GM19043 (cell line): ENCODE measurements at regions not wholly inside any gene's neighbourhood (a gene's known extent, or its start where the extent isn't known, plus 50 kb on each side); places are given as distances from the start of the nearest gene placed in this dataset.

Source experiments
- ATAC-seq: cut with Tn5 transposase; IDR thresholded peaks from one replicate; pipeline ENCODE4 v1.9.1; 2021; ENCODE audit warnings: low read depth; ENCODE audit not compliant: unreplicated experiment

DNA sequence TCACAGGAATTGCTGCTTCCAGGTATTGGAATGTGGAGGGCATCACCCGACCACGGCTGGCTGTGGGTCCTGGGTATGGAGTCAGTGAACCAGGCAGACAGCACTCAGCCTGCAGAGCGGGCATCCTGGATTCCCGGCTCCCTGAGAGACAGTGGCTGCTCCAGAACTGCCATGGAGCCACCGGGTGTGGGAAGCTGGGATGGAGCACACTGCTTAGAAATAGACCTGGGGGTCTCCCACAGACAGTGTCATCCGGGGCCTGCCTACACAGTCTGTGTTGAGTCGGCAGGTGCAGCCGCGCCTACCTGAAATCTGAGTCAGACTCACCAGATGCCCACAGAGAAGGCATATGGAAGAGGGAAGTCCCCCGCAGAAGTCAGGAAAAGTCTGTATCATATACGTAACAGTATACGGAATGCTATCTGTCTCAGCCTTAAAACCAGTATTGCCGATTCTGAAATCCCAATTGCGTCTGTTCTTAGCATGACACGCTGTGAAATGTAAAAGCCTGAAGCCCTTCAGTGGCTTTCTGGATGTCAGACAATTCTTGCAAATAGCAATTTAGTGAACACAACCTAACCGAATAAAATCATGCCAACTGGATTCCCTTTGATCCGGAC lies 509.7 kb upstream of the MYT1L start:
- ATAC-seq = no peak

DNA sequence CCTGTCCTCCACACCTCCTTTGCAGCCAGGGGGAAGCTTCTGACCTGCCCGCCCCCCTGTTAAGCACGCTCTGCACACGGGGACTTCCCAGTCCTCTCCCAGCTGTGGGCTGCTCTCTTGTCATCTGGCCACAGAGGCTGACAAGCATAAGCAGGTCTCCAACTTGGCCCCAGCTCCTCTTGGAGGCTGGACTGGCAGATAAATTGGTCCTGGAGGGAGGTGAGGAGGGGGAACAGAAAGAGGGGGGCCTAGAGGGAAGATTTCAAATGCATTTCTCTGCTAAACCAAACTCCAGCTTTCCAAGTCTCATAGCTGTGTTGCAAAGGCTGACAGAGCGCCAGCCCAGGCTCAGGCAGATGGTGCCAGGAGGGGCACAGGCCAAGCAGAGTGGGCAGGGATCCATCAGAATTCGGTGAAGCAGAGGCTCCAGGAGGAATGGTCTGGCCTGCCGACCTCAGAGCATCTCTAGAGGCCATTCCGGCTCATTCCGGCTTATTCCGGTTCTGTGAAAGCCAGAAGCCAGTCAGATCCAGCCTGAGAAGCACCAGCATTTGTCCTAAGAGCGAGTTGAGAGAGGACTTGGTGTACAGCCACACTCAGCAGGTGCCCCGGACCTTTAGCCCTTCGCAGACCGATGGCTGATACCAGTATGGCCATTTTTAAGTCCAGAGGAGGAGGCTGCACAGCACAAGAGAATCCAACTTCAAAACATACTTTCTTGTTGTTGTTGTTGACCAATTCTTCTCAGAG lies 508.9 kb upstream of the MYT1L start:
- no peak for ATAC-seq

DNA sequence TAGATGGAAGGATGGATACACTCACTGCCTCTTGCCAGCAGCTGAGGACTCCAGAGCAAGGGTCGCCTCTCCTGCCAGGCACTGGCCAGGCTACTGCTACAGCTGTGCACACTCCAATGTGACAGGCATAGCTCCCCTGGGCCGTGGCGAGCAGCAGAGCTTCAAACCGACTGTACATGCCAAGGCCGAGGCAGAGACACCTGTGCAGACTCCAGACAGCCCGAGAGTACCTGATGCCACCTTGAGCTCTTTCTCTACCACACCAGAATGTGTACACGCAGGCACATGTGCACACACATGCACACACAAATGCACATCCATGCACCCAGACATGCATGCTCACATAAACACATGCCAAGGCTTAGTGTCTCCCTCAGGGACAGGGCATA lies 508.3 kb upstream of the MYT1L start:
- ATAC-seq = no peak

DNA sequence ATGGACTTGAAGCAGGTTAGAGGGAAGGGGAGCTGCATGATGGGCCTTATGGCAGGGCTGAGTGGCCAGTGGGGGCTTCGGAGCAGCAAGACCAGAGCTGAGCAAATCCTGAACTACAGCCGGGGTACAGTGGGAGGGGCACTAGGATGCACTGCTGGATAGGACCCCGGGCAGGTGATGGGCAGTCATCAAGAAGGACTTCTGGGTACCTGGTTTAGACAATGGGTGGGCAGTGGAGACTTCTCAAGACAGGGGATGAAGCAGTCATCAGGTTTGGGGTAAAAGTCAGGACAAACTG lies 507.4 kb upstream of the MYT1L start:
- no peak for ATAC-seq

DNA sequence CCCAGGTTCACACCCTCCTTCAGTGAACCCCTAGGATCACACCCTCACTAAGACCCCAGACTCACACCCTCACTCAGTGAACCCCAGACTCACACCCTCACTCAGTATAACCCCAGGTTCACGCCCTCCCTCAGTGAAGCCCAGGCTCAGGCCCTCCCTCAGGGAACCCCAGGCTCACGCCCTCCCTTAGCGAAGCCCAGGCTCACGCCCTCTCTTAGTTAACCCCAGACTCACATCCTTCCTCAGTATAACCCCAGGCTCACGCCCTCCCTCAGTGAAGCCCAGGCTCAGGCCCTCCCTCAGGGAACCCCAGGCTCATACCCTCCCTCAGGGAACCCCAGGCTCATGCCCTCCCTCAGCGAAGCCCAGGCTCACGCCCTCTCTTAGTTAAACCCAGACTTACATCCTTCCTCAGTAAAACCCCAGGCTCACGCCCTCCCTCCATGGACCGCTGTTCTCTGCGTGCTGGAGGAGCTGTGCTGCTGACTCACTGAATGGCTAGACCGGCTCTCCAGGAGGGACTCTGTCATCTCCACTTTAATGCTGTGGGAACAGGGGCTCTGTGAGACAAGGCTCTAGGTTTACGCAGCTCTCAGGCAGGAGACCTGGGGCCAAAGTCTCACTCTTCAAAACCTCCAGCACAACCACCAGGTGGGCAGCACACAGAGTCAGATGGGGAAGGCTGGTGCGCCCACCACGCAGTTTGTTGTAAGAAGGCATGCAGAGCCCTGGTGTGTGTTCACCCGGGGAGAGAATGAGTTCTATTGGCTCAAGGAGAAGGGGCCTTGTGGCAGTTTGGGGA lies 506.9 kb upstream of the MYT1L start:
- ATAC-seq = no peak

DNA sequence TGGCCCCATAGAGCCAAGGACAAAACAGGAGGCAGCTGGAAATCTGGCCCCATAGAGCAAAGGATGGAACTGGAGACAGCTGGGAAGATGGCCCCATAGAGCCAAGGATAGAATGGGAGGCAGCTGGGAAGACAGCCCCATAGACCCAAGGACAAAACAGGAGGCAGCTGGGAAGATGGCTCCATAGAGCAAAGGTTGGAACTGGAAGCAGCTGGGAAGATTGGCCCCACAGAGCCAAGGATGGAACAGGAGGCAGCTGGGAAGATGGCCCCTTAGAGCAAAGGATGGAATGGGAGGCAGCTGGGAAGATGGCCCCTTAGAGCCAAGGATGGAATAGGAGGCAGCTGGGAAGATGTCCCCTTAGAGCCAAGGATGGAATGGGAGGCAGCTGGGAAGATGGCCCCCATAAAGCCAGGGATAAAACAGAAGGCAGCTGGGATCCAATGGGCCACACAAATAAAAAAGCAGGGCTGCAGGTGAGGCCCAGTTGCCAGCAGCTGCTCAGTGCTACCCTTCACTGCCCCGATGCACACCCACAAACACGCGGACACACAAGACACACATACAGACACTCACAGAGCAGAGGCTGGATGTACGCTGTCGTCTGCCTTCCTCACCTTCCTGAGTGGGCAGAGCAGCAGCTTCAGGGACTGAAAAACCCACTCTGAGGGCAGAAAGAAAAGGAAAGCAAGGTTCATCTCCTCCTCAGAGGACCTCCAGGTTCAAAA lies 505.4 kb upstream of the MYT1L start:
- no peak for ATAC-seq

DNA sequence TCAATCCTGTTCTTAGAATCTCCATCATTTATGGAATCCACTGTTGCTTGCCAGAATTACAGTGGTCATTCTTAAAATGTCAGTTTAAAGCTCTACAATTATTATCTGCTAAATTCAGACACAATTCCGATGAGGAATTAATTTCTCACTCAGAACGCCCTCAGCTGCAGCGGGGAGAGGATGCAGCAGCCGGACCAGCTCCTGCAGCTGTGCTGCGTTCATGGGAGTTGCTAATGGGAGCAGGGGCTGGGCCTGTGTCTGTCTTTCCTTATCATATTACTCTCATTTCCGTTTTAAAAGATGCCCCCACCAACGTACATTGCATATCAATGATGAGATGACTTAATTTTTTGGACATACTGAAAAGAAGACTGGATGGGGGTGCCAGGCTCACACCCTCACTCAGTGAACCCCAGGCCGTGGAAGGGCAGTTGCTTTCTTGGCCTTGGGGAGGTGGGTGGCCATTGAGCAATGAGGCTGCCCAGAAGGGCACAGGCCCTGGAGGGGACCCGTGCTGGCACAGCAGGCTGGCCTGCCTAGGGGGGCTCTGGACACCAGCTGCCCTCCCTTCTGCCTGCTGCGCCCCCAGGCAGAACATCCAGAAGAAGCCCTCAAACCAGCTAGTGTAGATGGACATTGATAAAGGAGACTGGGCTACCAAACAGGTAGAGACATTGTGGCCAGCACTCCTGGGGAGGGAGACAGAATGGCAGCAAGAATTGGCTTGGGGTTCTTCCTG lies 503.6 kb upstream of the MYT1L start:
- no peak for ATAC-seq

DNA sequence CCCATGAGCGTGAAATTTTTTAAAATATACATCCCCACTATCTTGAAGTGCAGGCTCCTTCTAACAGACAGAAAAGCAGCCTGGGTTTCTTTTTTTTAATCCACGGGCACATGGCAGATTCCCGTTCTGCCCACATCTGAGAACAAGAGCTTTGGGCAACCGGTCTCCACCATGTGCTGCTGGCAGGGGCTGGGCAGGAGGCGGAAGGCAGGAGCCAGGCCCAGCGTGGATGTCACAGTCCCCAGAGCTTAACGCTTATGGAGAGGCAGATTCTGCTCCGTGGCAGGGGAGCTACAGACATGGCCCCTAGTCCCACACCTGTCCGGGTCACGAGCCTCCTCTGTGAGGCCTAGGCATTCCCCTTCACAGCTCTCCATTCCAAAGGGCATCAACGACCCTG lies 503.0 kb upstream of the MYT1L start:
- ATAC-seq = no peak

DNA sequence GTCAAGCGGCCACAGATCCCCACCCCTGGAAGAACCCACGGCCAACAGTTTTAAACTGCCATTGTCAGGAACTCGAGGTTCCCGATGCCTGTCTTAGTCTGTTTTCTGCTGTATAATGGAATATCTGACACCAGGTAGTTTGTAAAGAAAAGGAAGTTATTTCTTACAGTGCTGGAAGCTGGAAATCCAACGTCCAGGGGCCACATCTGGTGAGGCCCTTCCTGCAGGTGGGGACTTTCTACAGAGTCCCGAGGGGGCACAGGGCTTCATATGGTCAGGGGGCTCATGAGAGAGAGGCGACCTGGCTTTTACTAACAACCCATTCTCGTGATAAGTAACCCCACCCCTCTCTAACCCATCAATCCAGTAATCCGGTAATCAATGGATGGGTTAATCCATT lies 501.6 kb upstream of the MYT1L start:
- ATAC-seq = no peak

DNA sequence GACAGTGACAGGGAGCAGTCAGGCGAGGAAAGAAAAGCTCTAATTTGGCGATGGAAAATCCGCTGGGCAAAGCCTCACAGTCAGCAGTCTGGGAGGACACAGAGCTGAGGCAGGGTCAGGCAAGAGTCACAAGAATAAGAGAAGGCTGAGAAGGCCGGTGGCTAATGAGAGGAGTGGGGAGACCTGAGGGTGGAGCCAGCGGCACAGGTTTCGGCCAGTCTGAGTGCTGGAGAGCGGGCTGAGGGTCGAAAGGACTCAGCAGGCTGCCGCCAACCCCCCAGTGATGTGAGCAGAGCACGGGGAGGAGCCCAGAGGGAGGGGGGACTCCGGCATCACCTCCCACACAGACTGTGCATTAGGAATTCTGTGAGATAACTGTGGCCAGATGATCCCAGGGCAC lies 500.6 kb upstream of the MYT1L start:
- ATAC-seq = no peak

DNA sequence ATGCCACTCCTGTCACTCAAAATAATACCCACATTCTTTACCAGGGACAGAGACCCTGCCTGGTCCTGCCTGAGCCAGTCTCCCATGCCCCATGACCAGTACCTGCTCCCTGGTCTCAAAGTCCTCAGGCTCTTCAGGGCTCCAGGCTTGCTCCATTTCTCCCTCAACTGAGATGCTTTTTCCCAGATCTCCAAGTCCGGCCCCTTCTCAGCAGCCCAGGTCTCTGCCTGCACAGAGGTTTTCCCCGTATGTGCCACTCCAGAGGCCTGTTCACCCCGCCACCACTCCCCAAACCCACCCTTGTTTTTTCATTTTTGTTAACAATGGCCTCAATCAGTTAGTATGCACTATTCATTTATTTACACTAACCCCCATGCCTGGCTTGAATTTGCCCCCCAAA lies 499.5 kb upstream of the MYT1L start:
- no peak for ATAC-seq

DNA sequence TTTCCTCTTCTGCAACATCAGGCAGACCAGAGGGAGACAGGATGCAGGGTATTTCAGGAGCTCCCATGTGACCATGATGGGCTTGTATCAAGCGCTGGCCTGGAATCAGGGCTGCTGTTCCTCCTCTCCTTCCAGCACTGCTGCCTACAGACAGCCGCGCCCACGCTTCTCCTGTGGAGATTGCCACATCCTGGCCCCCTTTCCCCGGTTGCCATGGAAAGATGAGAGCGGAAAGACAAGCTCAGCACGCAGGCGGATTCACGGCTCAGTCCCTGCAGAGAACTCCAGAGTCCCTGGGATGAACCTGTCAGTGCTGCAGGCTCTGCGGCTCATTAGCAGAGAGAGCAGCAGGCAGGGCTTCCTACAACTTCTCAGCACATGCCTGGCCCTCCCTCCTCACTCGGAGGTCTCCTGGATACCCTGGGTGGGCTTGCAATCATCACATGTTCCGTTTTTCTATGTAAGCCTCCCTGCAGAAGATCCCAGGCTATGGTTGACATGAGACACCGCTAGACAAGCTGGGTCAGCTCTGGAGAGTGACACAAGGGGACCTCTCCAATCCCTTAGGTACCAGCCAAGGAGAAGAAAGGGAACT lies 497.8 kb upstream of the MYT1L start:
- no peak for ATAC-seq

DNA sequence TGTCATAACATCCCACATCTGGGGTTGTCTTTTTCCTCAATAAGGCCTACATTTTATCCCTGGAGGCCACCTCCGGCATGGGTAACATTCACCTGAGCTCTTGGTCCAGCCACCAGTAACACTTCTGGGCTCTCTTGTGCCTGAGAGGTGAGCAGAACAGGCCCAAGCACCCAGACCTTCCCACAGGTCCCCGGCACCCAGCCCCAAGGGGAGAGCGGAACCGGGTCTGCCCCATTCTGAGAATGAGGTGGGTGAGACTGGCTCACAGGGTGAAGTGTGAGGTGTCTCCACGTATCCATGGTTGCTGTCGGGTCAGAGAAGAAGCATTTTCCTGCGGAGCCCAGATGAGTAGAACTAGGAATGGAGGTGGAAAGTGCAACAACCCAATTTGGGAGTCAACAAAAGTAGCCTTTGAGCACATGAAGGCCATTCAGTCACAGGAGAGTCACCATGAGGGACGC lies 496.7 kb upstream of the MYT1L start:
- no peak for ATAC-seq

DNA sequence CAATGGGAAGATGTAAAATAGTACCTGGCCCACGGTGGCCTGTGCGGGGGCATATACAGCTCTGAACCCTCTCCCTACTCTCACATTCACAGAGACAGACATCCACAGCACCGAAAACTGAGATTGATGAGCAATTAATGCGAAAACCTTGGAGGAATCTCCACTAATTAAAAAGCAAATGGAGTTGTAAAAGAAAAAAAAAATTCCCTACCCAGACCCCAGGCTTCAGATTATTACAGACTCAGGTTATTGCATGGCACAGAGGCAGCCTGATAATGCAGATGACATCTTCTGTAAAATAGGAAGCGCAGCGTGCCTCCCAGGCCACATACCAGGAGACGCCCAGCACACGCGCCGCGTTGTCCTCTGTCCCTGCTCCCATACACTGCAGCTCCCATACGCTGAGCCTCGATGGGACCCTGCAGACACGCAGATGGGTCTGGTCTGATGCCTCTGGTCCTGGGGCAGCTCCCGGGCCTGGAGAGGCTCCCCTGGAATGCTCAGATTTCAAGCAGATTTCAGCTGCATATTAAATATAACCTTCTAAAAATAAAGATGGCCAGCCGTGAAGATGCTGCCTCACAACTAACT lies 496.1 kb upstream of the MYT1L start:
- no peak for ATAC-seq

DNA sequence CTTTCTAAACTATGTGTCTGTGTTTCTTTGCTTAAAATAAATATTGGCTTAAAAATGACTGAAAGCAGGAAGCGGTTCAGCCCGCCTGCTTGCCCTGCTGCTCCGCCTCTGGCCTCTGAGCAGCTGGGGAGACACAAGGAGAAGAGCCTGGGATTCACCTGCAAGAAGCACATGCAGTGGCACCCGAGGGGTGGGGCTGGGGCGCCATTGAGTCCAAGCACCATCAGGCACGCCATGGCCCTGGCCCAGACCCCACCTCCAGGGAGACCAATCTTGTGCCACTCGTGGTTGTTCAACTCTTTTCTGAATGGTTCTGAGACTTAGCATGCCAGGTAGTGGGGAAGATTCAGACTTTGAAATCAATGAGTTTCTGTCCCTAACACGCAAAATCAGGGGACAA lies 495.5 kb upstream of the MYT1L start:
- no peak for ATAC-seq

DNA sequence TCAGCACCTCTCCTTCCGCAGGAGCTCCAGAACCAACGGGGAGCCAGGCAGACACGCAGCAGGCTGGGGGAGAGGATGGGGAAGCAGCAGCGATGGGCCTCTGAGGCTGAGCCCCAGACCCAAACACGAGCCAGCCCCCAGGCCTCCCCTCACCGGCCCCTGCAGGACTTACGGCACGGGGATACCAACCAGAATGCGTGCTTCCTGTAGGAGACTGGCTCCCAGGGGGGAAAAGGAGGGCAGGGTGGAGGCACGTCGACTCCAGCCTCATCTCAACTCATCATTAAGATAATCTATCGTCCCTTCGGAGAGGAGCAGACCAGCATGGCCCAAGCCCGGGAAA lies 495.1 kb upstream of the MYT1L start:
- no peak for ATAC-seq

DNA sequence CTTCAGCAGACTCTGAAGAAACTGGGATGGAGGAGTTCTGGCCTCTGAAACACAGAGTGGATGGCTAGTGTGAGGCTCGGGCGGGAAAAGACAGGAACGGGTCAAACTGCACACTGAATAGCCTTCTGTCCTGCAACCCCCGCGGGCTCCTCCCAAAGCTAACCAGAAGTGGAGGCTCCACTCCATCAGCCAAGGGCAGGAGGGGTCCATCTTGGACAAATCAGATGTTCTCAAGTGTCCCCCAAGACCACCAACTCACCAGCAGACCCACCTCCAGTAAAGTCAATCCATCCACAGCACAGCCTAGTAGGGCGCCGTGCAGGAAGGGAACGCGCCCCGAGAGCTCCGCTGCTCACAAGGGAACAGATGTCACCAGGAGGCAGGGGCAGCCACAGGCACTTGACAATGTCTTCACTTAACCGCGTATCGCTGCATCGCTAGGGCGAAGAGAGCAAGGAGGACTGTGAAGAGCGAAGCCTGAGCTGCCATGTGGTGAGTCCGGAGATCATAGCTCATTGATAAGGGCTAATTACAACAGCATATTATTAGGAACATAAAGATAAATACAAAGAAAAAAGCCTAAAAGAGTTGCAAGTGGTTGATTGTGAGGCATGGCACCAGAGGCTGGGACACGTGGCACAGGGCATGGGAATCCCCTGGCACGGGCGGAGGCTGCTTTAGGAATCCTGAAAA lies 494.6 kb upstream of the MYT1L start:
- no peak for ATAC-seq

DNA sequence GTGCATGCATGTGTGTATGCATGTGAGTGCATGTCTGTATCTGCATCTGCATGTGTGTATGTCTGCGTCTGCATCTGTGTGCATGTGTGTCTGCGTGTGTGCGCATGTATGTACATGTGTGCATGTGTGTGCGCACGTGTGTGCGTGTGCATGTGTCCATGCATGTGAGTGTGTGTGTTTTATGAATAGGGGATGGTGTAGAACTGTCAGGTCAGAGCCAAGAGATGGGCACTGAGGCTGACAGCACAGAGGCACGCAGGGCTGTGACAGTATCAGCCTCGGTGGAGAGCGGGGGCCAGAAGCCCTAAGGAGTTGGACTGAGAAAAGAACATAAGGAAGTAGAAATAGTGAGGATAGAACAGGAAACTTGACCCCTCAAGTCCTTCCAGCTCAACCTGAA lies 494.0 kb upstream of the MYT1L start:
- no peak for ATAC-seq

DNA sequence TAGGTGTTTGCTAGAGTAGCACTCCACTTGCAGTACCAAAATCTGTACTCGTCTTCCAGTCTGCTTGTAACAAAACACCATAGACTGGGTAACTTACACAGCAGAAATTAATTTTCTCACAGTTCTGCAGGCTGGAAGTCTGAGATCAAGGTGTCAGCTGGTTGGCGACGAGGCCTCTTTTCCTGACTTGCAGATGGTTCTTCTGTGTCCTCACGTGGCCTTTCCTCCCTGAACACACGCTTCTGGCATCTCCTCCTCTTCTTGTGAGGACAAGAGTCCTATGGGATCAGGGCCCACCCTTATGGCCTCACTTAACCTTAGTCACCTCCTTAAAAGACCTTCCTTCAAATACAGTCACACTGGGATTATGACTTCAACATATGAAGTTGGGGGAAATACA lies 493.5 kb upstream of the MYT1L start:
- no peak for ATAC-seq
